ENCODE measurements at regions not wholly inside any gene's neighbourhood (a gene's known extent, or its start where the extent isn't known, plus 50 kb on each side); places are given as distances from the start of the nearest gene placed in this dataset.

DNA sequence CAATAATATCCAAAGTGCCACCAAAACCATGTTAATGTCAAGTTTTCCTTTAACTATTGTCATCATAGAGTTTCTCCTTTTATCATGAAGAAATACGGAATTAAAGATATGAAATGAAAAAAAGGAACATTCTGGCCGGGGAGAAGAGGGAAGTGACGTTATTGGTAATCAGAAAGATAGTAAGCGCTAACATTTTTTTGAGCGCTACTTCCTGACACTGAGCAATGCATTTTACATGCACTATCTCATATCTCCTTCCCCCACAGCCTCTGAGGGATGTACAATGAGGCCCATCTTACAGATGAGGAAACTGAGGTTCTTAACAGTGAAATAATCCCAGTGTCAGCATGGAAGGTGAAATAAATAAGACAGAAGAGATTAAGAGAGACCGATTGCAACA, 410.9 kb downstream of the SOX9 start:
- CTCF ChIA-PET = no interaction called here
- no peak overlapping the region for H3K4me3 Mint-ChIP-seq
- no peaks in the 10 kb centered on the region for H3K4me1 Mint-ChIP-seq
- peaks cover 4% of the 10 kb centered on the region for H3K36me3 Mint-ChIP-seq
- POLR2A ChIA-PET = no interaction called here
- H3K27ac Mint-ChIP-seq = no peak overlapping the region
- H3K27me3 Mint-ChIP-seq (ENCODE audit: low read depth) = no peaks in the 10 kb centered on the region; the same call in 1 of the 2 replicates
- peaks cover 13% of the 10 kb centered on the region for H3K9me3 Mint-ChIP-seq
- no peak for DNase-seq (ENCODE audit: low spot score)
- no peak for ATAC-seq
- TF ChIP-seq, protein P1, sequence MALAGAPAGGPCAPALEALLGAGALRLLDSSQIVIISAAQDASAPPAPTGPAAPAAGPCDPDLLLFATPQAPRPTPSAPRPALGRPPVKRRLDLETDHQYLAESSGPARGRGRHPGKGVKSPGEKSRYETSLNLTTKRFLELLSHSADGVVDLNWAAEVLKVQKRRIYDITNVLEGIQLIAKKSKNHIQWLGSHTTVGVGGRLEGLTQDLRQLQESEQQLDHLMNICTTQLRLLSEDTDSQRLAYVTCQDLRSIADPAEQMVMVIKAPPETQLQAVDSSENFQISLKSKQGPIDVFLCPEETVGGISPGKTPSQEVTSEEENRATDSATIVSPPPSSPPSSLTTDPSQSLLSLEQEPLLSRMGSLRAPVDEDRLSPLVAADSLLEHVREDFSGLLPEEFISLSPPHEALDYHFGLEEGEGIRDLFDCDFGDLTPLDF (CRISPR knock-in tag; IDR thresholded peaks at IDR 0.05) = no peak
- TF ChIP-seq ZNF416 (CRISPR knock-in tag; IDR thresholded peaks at IDR 0.05) (no peak), NR2C2 (CRISPR knock-in tag; IDR thresholded peaks at IDR 0.05) (no peak), NFYB (CRISPR knock-in tag; conservative IDR thresholded peaks at IDR 0.05; ENCODE audit: low read depth) (no peak), GABPB1 (CRISPR knock-in tag; IDR thresholded peaks at IDR 0.05) (no peak)
- TF ChIP-seq, protein P2, sequence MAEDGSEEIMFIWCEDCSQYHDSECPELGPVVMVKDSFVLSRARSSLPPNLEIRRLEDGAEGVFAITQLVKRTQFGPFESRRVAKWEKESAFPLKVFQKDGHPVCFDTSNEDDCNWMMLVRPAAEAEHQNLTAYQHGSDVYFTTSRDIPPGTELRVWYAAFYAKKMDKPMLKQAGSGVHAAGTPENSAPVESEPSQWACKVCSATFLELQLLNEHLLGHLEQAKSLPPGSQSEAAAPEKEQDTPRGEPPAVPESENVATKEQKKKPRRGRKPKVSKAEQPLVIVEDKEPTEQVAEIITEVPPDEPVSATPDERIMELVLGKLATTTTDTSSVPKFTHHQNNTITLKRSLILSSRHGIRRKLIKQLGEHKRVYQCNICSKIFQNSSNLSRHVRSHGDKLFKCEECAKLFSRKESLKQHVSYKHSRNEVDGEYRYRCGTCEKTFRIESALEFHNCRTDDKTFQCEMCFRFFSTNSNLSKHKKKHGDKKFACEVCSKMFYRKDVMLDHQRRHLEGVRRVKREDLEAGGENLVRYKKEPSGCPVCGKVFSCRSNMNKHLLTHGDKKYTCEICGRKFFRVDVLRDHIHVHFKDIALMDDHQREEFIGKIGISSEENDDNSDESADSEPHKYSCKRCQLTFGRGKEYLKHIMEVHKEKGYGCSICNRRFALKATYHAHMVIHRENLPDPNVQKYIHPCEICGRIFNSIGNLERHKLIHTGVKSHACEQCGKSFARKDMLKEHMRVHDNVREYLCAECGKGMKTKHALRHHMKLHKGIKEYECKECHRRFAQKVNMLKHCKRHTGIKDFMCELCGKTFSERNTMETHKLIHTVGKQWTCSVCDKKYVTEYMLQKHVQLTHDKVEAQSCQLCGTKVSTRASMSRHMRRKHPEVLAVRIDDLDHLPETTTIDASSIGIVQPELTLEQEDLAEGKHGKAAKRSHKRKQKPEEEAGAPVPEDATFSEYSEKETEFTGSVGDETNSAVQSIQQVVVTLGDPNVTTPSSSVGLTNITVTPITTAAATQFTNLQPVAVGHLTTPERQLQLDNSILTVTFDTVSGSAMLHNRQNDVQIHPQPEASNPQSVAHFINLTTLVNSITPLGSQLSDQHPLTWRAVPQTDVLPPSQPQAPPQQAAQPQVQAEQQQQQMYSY (CRISPR knock-in tag; IDR thresholded peaks at IDR 0.05) = no peak
- TF ChIP-seq, protein P3, sequence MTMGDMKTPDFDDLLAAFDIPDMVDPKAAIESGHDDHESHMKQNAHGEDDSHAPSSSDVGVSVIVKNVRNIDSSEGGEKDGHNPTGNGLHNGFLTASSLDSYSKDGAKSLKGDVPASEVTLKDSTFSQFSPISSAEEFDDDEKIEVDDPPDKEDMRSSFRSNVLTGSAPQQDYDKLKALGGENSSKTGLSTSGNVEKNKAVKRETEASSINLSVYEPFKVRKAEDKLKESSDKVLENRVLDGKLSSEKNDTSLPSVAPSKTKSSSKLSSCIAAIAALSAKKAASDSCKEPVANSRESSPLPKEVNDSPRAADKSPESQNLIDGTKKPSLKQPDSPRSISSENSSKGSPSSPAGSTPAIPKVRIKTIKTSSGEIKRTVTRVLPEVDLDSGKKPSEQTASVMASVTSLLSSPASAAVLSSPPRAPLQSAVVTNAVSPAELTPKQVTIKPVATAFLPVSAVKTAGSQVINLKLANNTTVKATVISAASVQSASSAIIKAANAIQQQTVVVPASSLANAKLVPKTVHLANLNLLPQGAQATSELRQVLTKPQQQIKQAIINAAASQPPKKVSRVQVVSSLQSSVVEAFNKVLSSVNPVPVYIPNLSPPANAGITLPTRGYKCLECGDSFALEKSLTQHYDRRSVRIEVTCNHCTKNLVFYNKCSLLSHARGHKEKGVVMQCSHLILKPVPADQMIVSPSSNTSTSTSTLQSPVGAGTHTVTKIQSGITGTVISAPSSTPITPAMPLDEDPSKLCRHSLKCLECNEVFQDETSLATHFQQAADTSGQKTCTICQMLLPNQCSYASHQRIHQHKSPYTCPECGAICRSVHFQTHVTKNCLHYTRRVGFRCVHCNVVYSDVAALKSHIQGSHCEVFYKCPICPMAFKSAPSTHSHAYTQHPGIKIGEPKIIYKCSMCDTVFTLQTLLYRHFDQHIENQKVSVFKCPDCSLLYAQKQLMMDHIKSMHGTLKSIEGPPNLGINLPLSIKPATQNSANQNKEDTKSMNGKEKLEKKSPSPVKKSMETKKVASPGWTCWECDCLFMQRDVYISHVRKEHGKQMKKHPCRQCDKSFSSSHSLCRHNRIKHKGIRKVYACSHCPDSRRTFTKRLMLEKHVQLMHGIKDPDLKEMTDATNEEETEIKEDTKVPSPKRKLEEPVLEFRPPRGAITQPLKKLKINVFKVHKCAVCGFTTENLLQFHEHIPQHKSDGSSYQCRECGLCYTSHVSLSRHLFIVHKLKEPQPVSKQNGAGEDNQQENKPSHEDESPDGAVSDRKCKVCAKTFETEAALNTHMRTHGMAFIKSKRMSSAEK (CRISPR knock-in tag; IDR thresholded peaks at IDR 0.05; ENCODE audit: borderline replicate concordance) = no peak
- TF ChIP-seq, protein P4, sequence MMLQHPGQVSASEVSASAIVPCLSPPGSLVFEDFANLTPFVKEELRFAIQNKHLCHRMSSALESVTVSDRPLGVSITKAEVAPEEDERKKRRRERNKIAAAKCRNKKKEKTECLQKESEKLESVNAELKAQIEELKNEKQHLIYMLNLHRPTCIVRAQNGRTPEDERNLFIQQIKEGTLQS (CRISPR knock-in tag; conservative IDR thresholded peaks at IDR 0.05) = no peak
- TF ChIP-seq, protein P5, sequence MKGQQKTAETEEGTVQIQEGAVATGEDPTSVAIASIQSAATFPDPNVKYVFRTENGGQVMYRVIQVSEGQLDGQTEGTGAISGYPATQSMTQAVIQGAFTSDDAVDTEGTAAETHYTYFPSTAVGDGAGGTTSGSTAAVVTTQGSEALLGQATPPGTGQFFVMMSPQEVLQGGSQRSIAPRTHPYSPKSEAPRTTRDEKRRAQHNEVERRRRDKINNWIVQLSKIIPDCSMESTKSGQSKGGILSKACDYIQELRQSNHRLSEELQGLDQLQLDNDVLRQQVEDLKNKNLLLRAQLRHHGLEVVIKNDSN (CRISPR knock-in tag; IDR thresholded peaks at IDR 0.05) = no peak

DNA sequence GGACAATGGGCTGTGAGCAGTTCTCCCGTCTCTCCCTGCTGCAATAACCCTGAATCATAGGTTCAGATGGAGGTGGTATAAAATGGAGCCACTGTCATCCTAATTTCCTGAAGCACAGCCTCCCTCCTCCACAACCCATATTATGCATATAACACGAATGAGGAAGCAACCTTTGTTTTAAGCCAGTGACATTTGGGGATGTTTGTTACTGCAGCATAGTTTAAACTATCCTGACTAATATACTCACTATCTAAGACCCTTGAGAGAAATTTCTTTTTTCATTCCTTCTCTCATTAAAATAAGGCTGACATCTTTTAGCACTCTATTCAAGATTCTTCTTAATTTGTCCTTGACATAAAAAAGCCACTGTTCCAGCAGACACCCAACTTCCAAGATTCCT, 413.4 kb downstream of the SOX9 start:
- H3K9me3 Mint-ChIP-seq = peaks cover 13% of the 10 kb centered on the region
- ChIA-PET POLR2A (no interaction called here), CTCF (no interaction called here)
- no peak overlapping the region for H3K27ac Mint-ChIP-seq
- TF ChIP-seq, protein P6, sequence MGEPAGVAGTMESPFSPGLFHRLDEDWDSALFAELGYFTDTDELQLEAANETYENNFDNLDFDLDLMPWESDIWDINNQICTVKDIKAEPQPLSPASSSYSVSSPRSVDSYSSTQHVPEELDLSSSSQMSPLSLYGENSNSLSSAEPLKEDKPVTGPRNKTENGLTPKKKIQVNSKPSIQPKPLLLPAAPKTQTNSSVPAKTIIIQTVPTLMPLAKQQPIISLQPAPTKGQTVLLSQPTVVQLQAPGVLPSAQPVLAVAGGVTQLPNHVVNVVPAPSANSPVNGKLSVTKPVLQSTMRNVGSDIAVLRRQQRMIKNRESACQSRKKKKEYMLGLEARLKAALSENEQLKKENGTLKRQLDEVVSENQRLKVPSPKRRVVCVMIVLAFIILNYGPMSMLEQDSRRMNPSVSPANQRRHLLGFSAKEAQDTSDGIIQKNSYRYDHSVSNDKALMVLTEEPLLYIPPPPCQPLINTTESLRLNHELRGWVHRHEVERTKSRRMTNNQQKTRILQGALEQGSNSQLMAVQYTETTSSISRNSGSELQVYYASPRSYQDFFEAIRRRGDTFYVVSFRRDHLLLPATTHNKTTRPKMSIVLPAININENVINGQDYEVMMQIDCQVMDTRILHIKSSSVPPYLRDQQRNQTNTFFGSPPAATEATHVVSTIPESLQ (CRISPR knock-in tag; IDR thresholded peaks at IDR 0.05) = no peak
- no peak overlapping the region for H3K4me3 Mint-ChIP-seq
- H3K36me3 Mint-ChIP-seq = peaks cover 4% of the 10 kb centered on the region
- ATAC-seq = no peak
- no peak for DNase-seq (ENCODE audit: low spot score)
- H3K27me3 Mint-ChIP-seq (ENCODE audit: low read depth) = no peaks in the 10 kb centered on the region; the same call in 1 of the 2 replicates
- peaks cover 10% of the 10 kb centered on the region for H3K4me1 Mint-ChIP-seq

Data from WTC11 (cell line).